NCI-H1417 treated with DMSO at 0.1 percent for 48 hours (cell line): ENCODE measurements at regions not wholly inside any gene's neighbourhood (a gene's known extent, or its start where the extent isn't known, plus 50 kb on each side); places are given as distances from the start of the nearest gene placed in this dataset.

Experiments used
- DNase-seq: peaks from one replicate; lab custom pipeline; 2025; lab: John Stamatoyannopoulos, UW

GRCh38 chr7:109945820-109946518 is 1145.0 kb upstream of the LRRN3 start:
- DNase-seq = no peak

GRCh38 chr7:109950256-109950655 is 1140.7 kb upstream of the LRRN3 start:
- DNase-seq = no peak

- no peak for DNase-seq
Measured at GRCh38 chr7:109950821-109951564, 1139.9 kb upstream of the LRRN3 start.

- no peak for DNase-seq
Measured at GRCh38 chr7:109951565-109951928, 1139.4 kb upstream of the LRRN3 start.

- DNase-seq = no peak
Measured at GRCh38 chr7:109955986-109956385, 1134.9 kb upstream of the LRRN3 start.

GRCh38 chr7:109956916-109957315 is 1134.0 kb upstream of the LRRN3 start:
- DNase-seq = no peak

- DNase-seq = no peak
Measured at GRCh38 chr7:109963741-109964140, 1127.2 kb upstream of the LRRN3 start.

GRCh38 chr7:109964780-109965179 is 1126.1 kb upstream of the LRRN3 start:
- no peak for DNase-seq

GRCh38 chr7:109967406-109967805 is 1123.5 kb upstream of the LRRN3 start:
- DNase-seq = no peak

GRCh38 chr7:109983618-109984017 is 1107.3 kb upstream of the LRRN3 start:
- DNase-seq = no peak

- DNase-seq = no peak
Measured at GRCh38 chr7:109984729-109985128, 1106.2 kb upstream of the LRRN3 start.

GRCh38 chr7:109986701-109987100 is 1104.2 kb upstream of the LRRN3 start:
- DNase-seq = no peak

GRCh38 chr7:109996411-109996810 is 1094.5 kb upstream of the LRRN3 start:
- no peak for DNase-seq

GRCh38 chr7:109996927-109997326 is 1094.0 kb upstream of the LRRN3 start:
- DNase-seq = no peak

GRCh38 chr7:109997837-109998236 is 1093.1 kb upstream of the LRRN3 start:
- DNase-seq = no peak

GRCh38 chr7:110001254-110001938 is 1089.5 kb upstream of the LRRN3 start:
- no peak for DNase-seq

GRCh38 chr7:110003827-110004226 is 1087.1 kb upstream of the LRRN3 start:
- DNase-seq = no peak

GRCh38 chr7:110007320-110008063 is 1083.4 kb upstream of the LRRN3 start:
- DNase-seq = no peak

GRCh38 chr7:110010359-110010758 is 1080.6 kb upstream of the LRRN3 start:
- no peak for DNase-seq

GRCh38 chr7:110017405-110017804 is 1073.5 kb upstream of the LRRN3 start:
- DNase-seq = no peak

GRCh38 chr7:110027385-110027784 is 1063.5 kb upstream of the LRRN3 start:
- no peak for DNase-seq

- no peak for DNase-seq
Measured at GRCh38 chr7:110043519-110043918, 1047.4 kb upstream of the LRRN3 start.
